GM23338 (cell line): ENCODE measurements at regions not wholly inside any gene's neighbourhood (a gene's known extent, or its start where the extent isn't known, plus 50 kb on each side); places are given as distances from the start of the nearest gene placed in this dataset.

Experiments used
- ATAC-seq: fragments of 200-7000 bp; cut with Tn5 transposase; 3 replicates; pipeline ENCODE4 v1.9.1; 2020
- DNase-seq: peaks from one replicate; pipeline ENCODE4 v3.0.0-alpha.2; 2015; ENCODE audit warnings: low spot score
- H2AFZ ChIP-seq: fragments of 200-600 bp; sonication (generic); 2 replicates; pipeline ENCODE4 v1.8.0; 2016; ENCODE audit warnings: antibody characterized with exemption, mild to moderate bottlenecking, moderate library complexity
- H3F3A ChIP-seq: fragments of 200-600 bp; sonication (generic); replicated peaks from 2 replicates; pipeline ENCODE4 v1.8.0; 2017; ENCODE audit warnings: antibody characterized with exemption, mixed run types, low read depth
- H3K27ac ChIP-seq: fragments of 200-600 bp; sonication (generic); 2 replicates; pipeline ENCODE4 v1.6.1; 2016; ENCODE audit warnings: low read depth
- H3K27me3 ChIP-seq: fragments of 200-600 bp; sonication (generic); 2 replicates; pipeline ENCODE4 v1.8.0; 2016; ENCODE audit warnings: mild to moderate bottlenecking, mixed run types, moderate library complexity; ENCODE audit not compliant: insufficient read depth
- H3K36me3 ChIP-seq: fragments of 200-600 bp; sonication (generic); 2 replicates; pipeline ENCODE4 v1.8.0; 2016; ENCODE audit warnings: mild to moderate bottlenecking; ENCODE audit not compliant: insufficient read depth
- H3K4me1 ChIP-seq: fragments of 200-600 bp; sonication (generic); 2 replicates; pipeline ENCODE4 v1.8.0; 2016; ENCODE audit warnings: mild to moderate bottlenecking, moderate library complexity; ENCODE audit not compliant: insufficient read depth
- H3K4me2 ChIP-seq: fragments of 200-600 bp; sonication (generic); 2 replicates; pipeline ENCODE4 v1.7.1; 2017; ENCODE audit warnings: mixed run types
- H3K4me3 ChIP-seq: fragments of 200-600 bp; sonication (generic); 2 replicates; pipeline ENCODE4 v1.6.1; 2016; ENCODE audit warnings: mixed run types
- H3K79me2 ChIP-seq: fragments of 200-600 bp; sonication (generic); replicated peaks from 2 replicates; pipeline ENCODE4 v1.8.0; 2017; ENCODE audit warnings: mild to moderate bottlenecking; ENCODE audit not compliant: insufficient read depth
- H3K9me2 ChIP-seq: fragments of 200-600 bp; sonication (generic); 2 replicates; pipeline ENCODE4 v1.8.0; 2017; ENCODE audit not compliant: insufficient read depth
- H4K20me1 ChIP-seq: fragments of 200-600 bp; sonication (generic); replicated peaks from 2 replicates; pipeline ENCODE4 v1.8.0; 2017; ENCODE audit warnings: mild to moderate bottlenecking; ENCODE audit not compliant: insufficient read depth
- H3K27ac Mint-ChIP-seq: 2 replicates; pipeline ENCODE4 v1.8.0; 2020; ENCODE audit warnings: inconsistent platforms, mild to moderate bottlenecking, moderate library complexity, mixed read lengths
- H3K27me3 Mint-ChIP-seq: 3 replicates; pipeline ENCODE4 v1.8.0; 2022; ENCODE audit warnings: low read depth, mild to moderate bottlenecking, moderate library complexity, mixed read lengths, inconsistent platforms; ENCODE audit not compliant: insufficient read depth, poor library complexity
- H3K36me3 Mint-ChIP-seq: 3 replicates; pipeline ENCODE4 v1.8.0; 2021; ENCODE audit warnings: low read depth, mild to moderate bottlenecking, inconsistent platforms, moderate library complexity, mixed read lengths
- H3K4me1 Mint-ChIP-seq: 3 replicates; pipeline ENCODE4 v1.8.0; 2020; ENCODE audit warnings: mild to moderate bottlenecking, inconsistent platforms, mixed read lengths
- H3K4me3 Mint-ChIP-seq: 3 replicates; pipeline ENCODE4 v1.8.0; 2021; ENCODE audit warnings: moderate library complexity, mild to moderate bottlenecking, inconsistent platforms, mixed read lengths
- H3K9me3 Mint-ChIP-seq: 3 replicates; pipeline ENCODE4 v1.8.0; 2020; ENCODE audit warnings: moderate library complexity, mild to moderate bottlenecking, inconsistent platforms, mixed read lengths
- CREB1 ChIP-seq: fragments of 250-450 bp; sonication (Bioruptor Pico); IDR thresholded peaks from 2 replicates; pipeline ENCODE4 v1.5.0; 2020; ENCODE audit warnings: low read depth, mild to moderate bottlenecking, moderate library complexity
- EZH2 ChIP-seq: fragments of 200-600 bp; sonication (generic); IDR thresholded peaks from one replicate; pipeline ENCODE4 v1.8.0; 2017; ENCODE audit warnings: antibody characterized with exemption, mild to moderate bottlenecking, low read depth; ENCODE audit not compliant: unreplicated experiment
- JUNB ChIP-seq: IDR thresholded peaks from one replicate; pipeline ENCODE4 v1.6.1; 2016; ENCODE audit warnings: antibody characterized with exemption; ENCODE audit not compliant: unreplicated experiment
- NANOG ChIP-seq: IDR thresholded peaks from 2 replicates; pipeline ENCODE4 v1.6.1; 2016; ENCODE audit warnings: antibody characterized with exemption, borderline replicate concordance
- POLR2AphosphoS5 ChIP-seq: IDR thresholded peaks from 2 replicates; pipeline ENCODE4 v1.6.1; 2016; ENCODE audit warnings: antibody characterized with exemption, low read depth
- STAT1 ChIP-seq: IDR thresholded peaks from one replicate; pipeline ENCODE4 v1.6.1; 2016; ENCODE audit warnings: antibody characterized with exemption; ENCODE audit not compliant: unreplicated experiment
- ZNF114 ChIP-seq: fragments of 250-450 bp; sonication (Bioruptor Pico); IDR thresholded peaks from 2 replicates; pipeline ENCODE4 v1.5.0; 2020; ENCODE audit warnings: mild to moderate bottlenecking, moderate library complexity
- ZNF331 ChIP-seq: fragments of 250-450 bp; sonication (Bioruptor Pico); IDR thresholded peaks from 2 replicates; pipeline ENCODE4 v1.5.0; 2020; ENCODE audit warnings: low read depth, mild to moderate bottlenecking, moderate library complexity
- TF ChIP-seq, protein P1 (sequence below): IDR thresholded peaks from 2 replicates; pipeline ENCODE4 v1.6.1; 2016; ENCODE audit warnings: antibody characterized with exemption
- TF ChIP-seq, protein P2 (sequence below): IDR thresholded peaks from one replicate; pipeline ENCODE4 v1.6.1; 2018; ENCODE audit warnings: antibody characterized with exemption; ENCODE audit not compliant: unreplicated experiment
- TF ChIP-seq, protein P3 (sequence below), 2 experiments: fragments of 200-600 bp in 1 of 2; sonication (generic) in 1 of 2; conservative IDR thresholded peaks; 2 replicates each; pipeline versions ENCODE4 v1.5.1 to v1.6.1; 2016 to 2017; ENCODE audit warnings: antibody characterized with exemption in 2 of 2, low read depth in 2 of 2, mild to moderate bottlenecking in 2 of 2, moderate library complexity in 1 of 2

DNA sequence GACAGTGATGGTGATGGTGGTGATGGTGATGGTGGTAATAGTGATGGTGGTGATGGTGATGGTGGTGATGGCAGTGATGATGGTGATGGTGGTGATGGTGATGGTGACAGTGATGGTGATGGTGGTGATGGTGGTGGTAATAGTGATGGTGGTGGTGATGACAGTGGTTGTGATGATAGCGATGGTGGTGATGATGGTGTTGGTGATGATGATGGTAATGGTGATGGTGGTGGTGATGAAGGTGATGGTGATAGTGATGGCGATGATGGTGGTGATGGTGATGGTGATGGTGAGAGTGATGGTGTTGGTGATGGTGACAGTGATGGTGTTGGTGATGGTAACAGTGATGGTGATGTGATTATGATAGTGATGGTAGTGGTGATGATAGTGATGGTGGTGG is 94.3 kb downstream of the ASB1 start:
- Histone ChIP-seq H3K27me3 (no peaks in the 10 kb centered on the region), H3F3A (no peaks in the 10 kb centered on the region), H2AFZ (no peak overlapping the region), H3K9me2 (no peaks in the 10 kb centered on the region), H3K4me3 (no peak overlapping the region), H3K27ac (no peak overlapping the region), H3K4me1 (no peaks in the 10 kb centered on the region), H3K36me3 (no peaks in the 10 kb centered on the region), H3K4me2 (no peak overlapping the region), H3K79me2 (no peaks in the 10 kb centered on the region), H4K20me1 (no peaks in the 10 kb centered on the region)
- Mint-ChIP-seq H3K4me1 (peaks cover 5% of the 10 kb centered on the region), H3K9me3 (peaks cover 9% of the 10 kb centered on the region; the same call in 2 of the 3 replicates), H3K36me3 (peaks cover 3% of the 10 kb centered on the region; the same call in 1 of the 3 replicates), H3K27ac (no peak overlapping the region), H3K4me3 (no peak overlapping the region), H3K27me3 (peaks cover 13% of the 10 kb centered on the region)
- ATAC-seq = no peak
- no peak for TF ChIP-seq POLR2AphosphoS5
- no peak for TF ChIP-seq ZNF114 (CRISPR knock-in tag)
- TF ChIP-seq EZH2 = no peak
- TF ChIP-seq ZNF331 (CRISPR knock-in tag) = no peak
- no peak for TF ChIP-seq NANOG
- TF ChIP-seq, protein P1, sequence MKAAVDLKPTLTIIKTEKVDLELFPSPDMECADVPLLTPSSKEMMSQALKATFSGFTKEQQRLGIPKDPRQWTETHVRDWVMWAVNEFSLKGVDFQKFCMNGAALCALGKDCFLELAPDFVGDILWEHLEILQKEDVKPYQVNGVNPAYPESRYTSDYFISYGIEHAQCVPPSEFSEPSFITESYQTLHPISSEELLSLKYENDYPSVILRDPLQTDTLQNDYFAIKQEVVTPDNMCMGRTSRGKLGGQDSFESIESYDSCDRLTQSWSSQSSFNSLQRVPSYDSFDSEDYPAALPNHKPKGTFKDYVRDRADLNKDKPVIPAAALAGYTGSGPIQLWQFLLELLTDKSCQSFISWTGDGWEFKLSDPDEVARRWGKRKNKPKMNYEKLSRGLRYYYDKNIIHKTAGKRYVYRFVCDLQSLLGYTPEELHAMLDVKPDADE = no peak
- no peak for DNase-seq

DNA sequence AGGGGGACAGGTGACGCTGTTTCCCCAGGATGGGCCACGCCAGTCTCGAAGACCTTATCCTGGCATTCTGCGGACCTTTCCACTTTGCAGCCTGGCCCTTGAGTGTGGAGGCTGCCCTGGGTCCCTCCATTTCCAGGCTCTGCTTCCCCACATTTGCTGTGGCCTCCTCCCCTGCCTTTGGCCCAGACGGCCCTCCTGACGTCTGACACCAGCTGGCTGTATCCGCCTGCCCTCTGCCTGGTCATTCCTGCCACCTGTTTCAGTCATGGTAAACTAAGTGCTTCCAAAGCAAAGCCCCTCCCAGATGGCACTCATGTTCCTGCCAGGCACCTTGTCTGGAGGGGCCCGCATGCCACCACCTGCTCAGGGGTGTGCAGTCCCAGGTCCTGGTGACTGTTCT is 95.1 kb downstream of the ASB1 start:
- peaks cover 5% of the 10 kb centered on the region; the same call in 1 of the 3 replicates for H3K9me3 Mint-ChIP-seq
- ATAC-seq = no peak
- DNase-seq = no peak
- Histone ChIP-seq H3K4me3 (no peak overlapping the region), H2AFZ (no peak overlapping the region), H3K79me2 (no peaks in the 10 kb centered on the region), H4K20me1 (no peaks in the 10 kb centered on the region), H3K4me1 (no peaks in the 10 kb centered on the region), H3K27me3 (no peaks in the 10 kb centered on the region), H3K4me2 (no peak overlapping the region), H3F3A (no peaks in the 10 kb centered on the region), H3K27ac (no peak overlapping the region), H3K36me3 (no peaks in the 10 kb centered on the region), H3K9me2 (no peaks in the 10 kb centered on the region)
- H3K4me1 Mint-ChIP-seq = peaks cover 6% of the 10 kb centered on the region
- no peaks in the 10 kb centered on the region; the same call in 2 of the 3 replicates for H3K36me3 Mint-ChIP-seq
- H3K4me3 Mint-ChIP-seq = no peak overlapping the region
- H3K27ac Mint-ChIP-seq = no peak overlapping the region
- H3K27me3 Mint-ChIP-seq = peaks cover 10% of the 10 kb centered on the region
- TF ChIP-seq, protein P2, sequence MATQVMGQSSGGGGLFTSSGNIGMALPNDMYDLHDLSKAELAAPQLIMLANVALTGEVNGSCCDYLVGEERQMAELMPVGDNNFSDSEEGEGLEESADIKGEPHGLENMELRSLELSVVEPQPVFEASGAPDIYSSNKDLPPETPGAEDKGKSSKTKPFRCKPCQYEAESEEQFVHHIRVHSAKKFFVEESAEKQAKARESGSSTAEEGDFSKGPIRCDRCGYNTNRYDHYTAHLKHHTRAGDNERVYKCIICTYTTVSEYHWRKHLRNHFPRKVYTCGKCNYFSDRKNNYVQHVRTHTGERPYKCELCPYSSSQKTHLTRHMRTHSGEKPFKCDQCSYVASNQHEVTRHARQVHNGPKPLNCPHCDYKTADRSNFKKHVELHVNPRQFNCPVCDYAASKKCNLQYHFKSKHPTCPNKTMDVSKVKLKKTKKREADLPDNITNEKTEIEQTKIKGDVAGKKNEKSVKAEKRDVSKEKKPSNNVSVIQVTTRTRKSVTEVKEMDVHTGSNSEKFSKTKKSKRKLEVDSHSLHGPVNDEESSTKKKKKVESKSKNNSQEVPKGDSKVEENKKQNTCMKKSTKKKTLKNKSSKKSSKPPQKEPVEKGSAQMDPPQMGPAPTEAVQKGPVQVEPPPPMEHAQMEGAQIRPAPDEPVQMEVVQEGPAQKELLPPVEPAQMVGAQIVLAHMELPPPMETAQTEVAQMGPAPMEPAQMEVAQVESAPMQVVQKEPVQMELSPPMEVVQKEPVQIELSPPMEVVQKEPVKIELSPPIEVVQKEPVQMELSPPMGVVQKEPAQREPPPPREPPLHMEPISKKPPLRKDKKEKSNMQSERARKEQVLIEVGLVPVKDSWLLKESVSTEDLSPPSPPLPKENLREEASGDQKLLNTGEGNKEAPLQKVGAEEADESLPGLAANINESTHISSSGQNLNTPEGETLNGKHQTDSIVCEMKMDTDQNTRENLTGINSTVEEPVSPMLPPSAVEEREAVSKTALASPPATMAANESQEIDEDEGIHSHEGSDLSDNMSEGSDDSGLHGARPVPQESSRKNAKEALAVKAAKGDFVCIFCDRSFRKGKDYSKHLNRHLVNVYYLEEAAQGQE = no peak
- no peak for TF ChIP-seq EZH2
- TF ChIP-seq, protein P3, sequence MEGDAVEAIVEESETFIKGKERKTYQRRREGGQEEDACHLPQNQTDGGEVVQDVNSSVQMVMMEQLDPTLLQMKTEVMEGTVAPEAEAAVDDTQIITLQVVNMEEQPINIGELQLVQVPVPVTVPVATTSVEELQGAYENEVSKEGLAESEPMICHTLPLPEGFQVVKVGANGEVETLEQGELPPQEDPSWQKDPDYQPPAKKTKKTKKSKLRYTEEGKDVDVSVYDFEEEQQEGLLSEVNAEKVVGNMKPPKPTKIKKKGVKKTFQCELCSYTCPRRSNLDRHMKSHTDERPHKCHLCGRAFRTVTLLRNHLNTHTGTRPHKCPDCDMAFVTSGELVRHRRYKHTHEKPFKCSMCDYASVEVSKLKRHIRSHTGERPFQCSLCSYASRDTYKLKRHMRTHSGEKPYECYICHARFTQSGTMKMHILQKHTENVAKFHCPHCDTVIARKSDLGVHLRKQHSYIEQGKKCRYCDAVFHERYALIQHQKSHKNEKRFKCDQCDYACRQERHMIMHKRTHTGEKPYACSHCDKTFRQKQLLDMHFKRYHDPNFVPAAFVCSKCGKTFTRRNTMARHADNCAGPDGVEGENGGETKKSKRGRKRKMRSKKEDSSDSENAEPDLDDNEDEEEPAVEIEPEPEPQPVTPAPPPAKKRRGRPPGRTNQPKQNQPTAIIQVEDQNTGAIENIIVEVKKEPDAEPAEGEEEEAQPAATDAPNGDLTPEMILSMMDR (conservative IDR thresholded peaks at IDR 0.05; ENCODE audit: low read depth in 2 of 2) = no peak
- TF ChIP-seq NANOG = no peak
- TF ChIP-seq CREB1 (CRISPR knock-in tag) = no peak
- TF ChIP-seq POLR2AphosphoS5 = no peak
- no peak for TF ChIP-seq JUNB
- no peak for TF ChIP-seq STAT1
- TF ChIP-seq ZNF331 (CRISPR knock-in tag) = no peak
- no peak for TF ChIP-seq ZNF114 (CRISPR knock-in tag)
- TF ChIP-seq, protein P1 = no peak
